ENCODE measurements at regions not wholly inside any gene's neighbourhood (a gene's known extent, or its start where the extent isn't known, plus 50 kb on each side); places are given as distances from the start of the nearest gene placed in this dataset.

GRCh38 chr6:159106627-159107241 is 61.9 kb upstream of the TAGAP start (continued):
- TF ChIP-seq ZBTB40 (IDR thresholded peaks at IDR 0.05) (peak; percentile 60), ZBTB40 (CRISPR knock-in tag; IDR thresholded peaks at IDR 0.05) (no peak), TAL1 (IDR thresholded peaks at IDR 0.05) (peak; percentile 47), ZKSCAN8 (CRISPR knock-in tag; IDR thresholded peaks at IDR 0.05) (no peak), PTTG1 (tag; IDR thresholded peaks at IDR 0.05; ENCODE audit: low read depth) (no peak), NFATC3 (IDR thresholded peaks at IDR 0.05) (no peak), ARID2 (IDR thresholded peaks at IDR 0.05) (no peak)
- TF ChIP-seq, protein P1, sequence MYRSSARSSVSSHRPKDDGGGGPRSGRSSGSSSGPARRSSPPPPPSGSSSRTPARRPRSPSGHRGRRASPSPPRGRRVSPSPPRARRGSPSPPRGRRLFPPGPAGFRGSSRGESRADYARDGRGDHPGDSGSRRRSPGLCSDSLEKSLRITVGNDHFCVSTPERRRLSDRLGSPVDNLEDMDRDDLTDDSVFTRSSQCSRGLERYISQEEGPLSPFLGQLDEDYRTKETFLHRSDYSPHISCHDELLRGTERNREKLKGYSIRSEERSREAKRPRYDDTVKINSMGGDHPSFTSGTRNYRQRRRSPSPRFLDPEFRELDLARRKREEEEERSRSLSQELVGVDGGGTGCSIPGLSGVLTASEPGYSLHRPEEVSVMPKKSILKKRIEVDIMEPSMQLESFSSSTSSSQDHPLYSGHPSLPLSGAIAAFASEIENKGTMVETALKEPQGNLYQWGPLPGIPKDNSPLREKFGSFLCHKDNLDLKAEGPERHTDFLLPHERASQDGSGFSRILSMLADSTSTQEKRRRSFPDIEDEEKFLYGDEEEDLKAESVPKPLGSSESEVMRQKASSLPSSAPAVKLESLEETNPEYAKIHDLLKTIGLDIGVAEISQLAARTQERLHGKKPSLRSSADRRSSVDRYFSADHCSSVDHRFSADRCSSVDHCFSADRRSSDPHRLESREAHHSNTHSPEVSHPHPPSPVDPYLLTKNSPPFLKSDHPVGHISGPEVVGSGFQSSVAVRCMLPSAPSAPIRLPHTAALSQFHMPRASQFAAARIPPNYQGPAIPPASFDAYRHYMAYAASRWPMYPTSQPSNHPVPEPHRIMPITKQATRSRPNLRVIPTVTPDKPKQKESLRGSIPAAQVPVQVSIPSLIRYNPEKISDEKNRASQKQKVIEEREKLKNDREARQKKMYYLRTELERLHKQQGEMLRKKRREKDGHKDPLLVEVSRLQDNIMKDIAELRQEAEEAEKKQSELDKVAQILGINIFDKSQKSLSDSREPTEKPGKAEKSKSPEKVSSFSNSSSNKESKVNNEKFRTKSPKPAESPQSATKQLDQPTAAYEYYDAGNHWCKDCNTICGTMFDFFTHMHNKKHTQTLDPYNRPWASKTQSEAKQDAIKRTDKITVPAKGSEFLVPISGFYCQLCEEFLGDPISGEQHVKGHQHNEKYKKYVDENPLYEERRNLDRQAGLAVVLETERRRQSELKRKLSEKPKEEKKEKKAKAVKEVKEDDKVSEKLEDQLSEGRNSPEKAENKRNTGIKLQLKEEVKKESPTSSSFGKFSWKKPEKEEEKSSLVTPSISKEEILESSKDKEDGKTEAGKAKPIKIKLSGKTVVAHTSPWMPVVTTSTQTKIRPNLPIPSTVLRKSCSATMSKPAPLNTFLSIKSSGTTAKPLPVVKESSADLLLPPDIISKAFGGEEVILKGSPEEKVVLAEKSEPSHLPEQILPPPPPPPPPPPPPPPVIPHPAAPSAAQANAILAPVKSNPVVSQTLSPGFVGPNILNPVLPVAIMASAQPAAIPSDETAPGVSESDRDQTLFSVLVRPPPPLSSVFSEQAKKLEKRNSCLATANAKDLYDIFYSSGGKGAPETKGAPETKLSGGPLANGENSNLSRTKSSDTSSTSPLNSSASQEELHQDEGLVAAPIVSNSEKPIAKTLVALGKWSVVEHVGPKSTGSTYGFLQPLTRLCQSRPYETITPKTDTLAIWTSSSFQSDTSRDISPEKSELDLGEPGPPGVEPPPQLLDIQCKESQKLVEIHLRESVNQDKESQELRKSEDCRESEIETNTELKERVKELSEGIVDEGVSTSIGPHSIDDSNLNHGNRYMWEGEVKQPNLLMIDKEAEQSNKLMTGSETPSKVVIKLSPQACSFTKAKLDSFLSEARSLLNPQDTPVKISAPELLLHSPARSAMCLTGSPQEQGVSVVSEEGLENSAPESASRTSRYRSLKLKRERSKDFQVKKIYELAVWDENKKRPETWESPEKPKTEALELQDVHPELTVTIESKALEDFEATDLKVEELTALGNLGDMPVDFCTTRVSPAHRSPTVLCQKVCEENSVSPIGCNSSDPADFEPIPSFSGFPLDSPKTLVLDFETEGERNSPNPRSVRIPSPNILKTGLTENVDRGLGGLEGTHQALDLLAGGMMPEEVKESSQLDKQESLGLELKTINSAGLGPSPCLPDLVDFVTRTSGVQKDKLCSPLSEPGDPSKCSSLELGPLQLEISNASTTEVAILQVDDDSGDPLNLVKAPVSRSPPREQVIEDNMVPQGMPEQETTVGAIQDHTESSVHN (IDR thresholded peaks at IDR 0.05; ENCODE audit: borderline replicate concordance in 1 of 2, low read depth in 1 of 2) = no peak
- TF ChIP-seq, protein P2, sequence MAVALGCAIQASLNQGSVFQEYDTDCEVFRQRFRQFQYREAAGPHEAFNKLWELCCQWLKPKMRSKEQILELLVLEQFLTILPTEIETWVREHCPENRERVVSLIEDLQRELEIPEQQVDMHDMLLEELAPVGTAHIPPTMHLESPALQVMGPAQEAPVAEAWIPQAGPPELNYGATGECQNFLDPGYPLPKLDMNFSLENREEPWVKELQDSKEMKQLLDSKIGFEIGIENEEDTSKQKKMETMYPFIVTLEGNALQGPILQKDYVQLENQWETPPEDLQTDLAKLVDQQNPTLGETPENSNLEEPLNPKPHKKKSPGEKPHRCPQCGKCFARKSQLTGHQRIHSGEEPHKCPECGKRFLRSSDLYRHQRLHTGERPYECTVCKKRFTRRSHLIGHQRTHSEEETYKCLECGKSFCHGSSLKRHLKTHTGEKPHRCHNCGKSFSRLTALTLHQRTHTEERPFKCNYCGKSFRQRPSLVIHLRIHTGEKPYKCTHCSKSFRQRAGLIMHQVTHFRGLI (CRISPR knock-in tag; IDR thresholded peaks at IDR 0.05) = no peak
